ENCODE measurements at regions not wholly inside any gene's neighbourhood (a gene's known extent, or its start where the extent isn't known, plus 50 kb on each side); places are given as distances from the start of the nearest gene placed in this dataset.

- TF ChIP-seq POLR2AphosphoS5 (IDR thresholded peaks at IDR 0.05; ENCODE audit: low read depth, low read length) (no peak), REST (IDR thresholded peaks at IDR 0.05; ENCODE audit: insufficient read depth in 1 of 2, low read depth in 2 of 2, low read length in 1 of 2) (no peak), SIN3A (IDR thresholded peaks at IDR 0.05; ENCODE audit: borderline replicate concordance, insufficient read depth, low read depth, low read length) (no peak), TCF7L2 (IDR thresholded peaks at IDR 0.05; ENCODE audit: low read depth, low read length) (no peak), CTCF (IDR thresholded peaks at IDR 0.05) (no peak)
Measured at GRCh38 chr6:15143086-15143485, 102.8 kb upstream of the JARID2 start.

GRCh38 chr6:15143540-15143939, 102.3 kb upstream of the JARID2 start:
- BruUV-seq (replicated peaks) = no TSS peak
- intact Hi-C loops (cut with micrococcal nuclease; ENCODE audit: unreplicated experiment) (no loop called here), in situ Hi-C loops (cut with HindIII; ENCODE audit: low pct_unique_long_range_greater_than_20kb, low sequenced_read_pairs) (no loop called here)
- Histone ChIP-seq H3K36me3 (ENCODE audit: control insufficient read depth, insufficient read depth, low read length) (no peaks in the 10 kb centered on the region), H3K4me1 (ENCODE audit: control insufficient read depth, insufficient read depth, low read length) (no peaks in the 10 kb centered on the region), H3K27me3 (ENCODE audit: control insufficient read depth, insufficient read depth, low read length) (no peaks in the 10 kb centered on the region), H3K4me3 (ENCODE audit: low read depth in 2 of 2, low read length in 2 of 2) (no peak overlapping the region), H3K9me3 (ENCODE audit: control insufficient read depth, insufficient read depth, low read depth, low read length) (no peaks in the 10 kb centered on the region), H3K27ac (ENCODE audit: low read length) (no peak overlapping the region)
- ChIA-PET CTCF (no interaction called here), POLR2A (no interaction called here)
- TF ChIP-seq SIN3A (IDR thresholded peaks at IDR 0.05; ENCODE audit: borderline replicate concordance, insufficient read depth, low read depth, low read length) (no peak), CTCF (IDR thresholded peaks at IDR 0.05) (no peak), POLR2AphosphoS5 (IDR thresholded peaks at IDR 0.05; ENCODE audit: low read depth, low read length) (no peak), TCF7L2 (IDR thresholded peaks at IDR 0.05; ENCODE audit: low read depth, low read length) (no peak), REST (IDR thresholded peaks at IDR 0.05; ENCODE audit: insufficient read depth in 1 of 2, low read depth in 2 of 2, low read length in 1 of 2) (no peak)
- DNase-seq (ENCODE audit: low read depth, low spot score) (no peak), ATAC-seq (no peak)

More at GRCh38 chr6:15143086-15143485, 102.8 kb upstream of the JARID2 start:
- intact Hi-C loops (cut with micrococcal nuclease; ENCODE audit: unreplicated experiment) = no loop called here
- ChIA-PET POLR2A (no interaction called here), CTCF (no interaction called here)
- no peak overlapping the region for H3K4me3 ChIP-seq (ENCODE audit: low read depth in 2 of 2, low read length in 2 of 2)
- H3K36me3 ChIP-seq (ENCODE audit: control insufficient read depth, insufficient read depth, low read length) = no peaks in the 10 kb centered on the region
- ATAC-seq = no peak
- H3K4me1 ChIP-seq (ENCODE audit: control insufficient read depth, insufficient read depth, low read length) = no peaks in the 10 kb centered on the region
- in situ Hi-C loops (cut with HindIII; ENCODE audit: low pct_unique_long_range_greater_than_20kb, low sequenced_read_pairs) = no loop called here
- no peak for DNase-seq (ENCODE audit: low read depth, low spot score)
- no peak overlapping the region for H3K27ac ChIP-seq (ENCODE audit: low read length)
- H3K9me3 ChIP-seq (ENCODE audit: control insufficient read depth, insufficient read depth, low read depth, low read length) = no peaks in the 10 kb centered on the region
- no peaks in the 10 kb centered on the region for H3K27me3 ChIP-seq (ENCODE audit: control insufficient read depth, insufficient read depth, low read length)
- BruUV-seq (replicated peaks) = no TSS peak
